H1 (cell line): ENCODE measurements at regions not wholly inside any gene's neighbourhood (a gene's known extent, or its start where the extent isn't known, plus 50 kb on each side); places are given as distances from the start of the nearest gene placed in this dataset.

ENCODE experiments used
- CHD7 ChIP-seq: fragments of 300-600 bp; sonication (generic); IDR thresholded peaks from 2 replicates; pipeline ENCODE4 v1.7.1; 2012; ENCODE audit warnings: low read length, moderate library complexity, mild to moderate bottlenecking, inconsistent platforms; ENCODE audit not compliant: insufficient replicate concordance
- CREB1 ChIP-seq: IDR thresholded peaks from 2 replicates; pipeline ENCODE4 v1.6.1; 2012; ENCODE audit warnings: inconsistent platforms
- E2F6 ChIP-seq: IDR thresholded peaks from 2 replicates; pipeline ENCODE4 v1.6.1; 2012; ENCODE audit warnings: inconsistent platforms
- GABPA ChIP-seq: IDR thresholded peaks from 2 replicates; pipeline ENCODE4 v1.6.1; 2011; ENCODE audit warnings: mild to moderate bottlenecking, low read length, moderate library complexity, borderline replicate concordance; ENCODE audit not compliant: insufficient read depth
- JUN ChIP-seq: IDR thresholded peaks from 2 replicates; pipeline ENCODE4 v1.6.1; 2011; ENCODE audit warnings: low read depth, mild to moderate bottlenecking, improper control_type of control experiment, low read length
- KDM5A ChIP-seq: fragments of 200-600 bp; IDR thresholded peaks from 2 replicates; pipeline ENCODE4 v1.7.1; 2012; ENCODE audit warnings: mild to moderate bottlenecking, low read length, inconsistent platforms, mixed read lengths
- SP4 ChIP-seq: IDR thresholded peaks from 2 replicates; pipeline ENCODE4 v1.6.1; 2012; ENCODE audit warnings: low read length, inconsistent platforms
- SUZ12 ChIP-seq: fragments of 200-600 bp; sonication (generic); IDR thresholded peaks from 2 replicates; pipeline ENCODE4 v1.6.1; 2012; ENCODE audit warnings: mild to moderate bottlenecking, inconsistent platforms, low read length, moderate library complexity, mixed read lengths
- TBP ChIP-seq: IDR thresholded peaks from 2 replicates; pipeline ENCODE4 v1.6.1; 2011; ENCODE audit warnings: low read depth, low read length, improper control_type of control experiment

GRCh38 chrY:7720974-7721373 is 809.4 kb upstream of the AMELY start (continued):
- TF ChIP-seq CHD7 (no peak), CREB1 (no peak), TBP (no peak), GABPA (no peak), SUZ12 (no peak), KDM5A (no peak), JUN (no peak), SP4 (no peak), E2F6 (no peak)
